Suppressor macrophage treated with lipopolysaccharide for 1 hour (primary cell): ENCODE measurements at regions not wholly inside any gene's neighbourhood (a gene's known extent, or its start where the extent isn't known, plus 50 kb on each side); places are given as distances from the start of the nearest gene placed in this dataset.

Experiments
- DNase-seq, 3 donors: peaks; one replicate each; pipeline ENCODE4 v3.0.0-alpha.2; 2020 to 2022

DNA sequence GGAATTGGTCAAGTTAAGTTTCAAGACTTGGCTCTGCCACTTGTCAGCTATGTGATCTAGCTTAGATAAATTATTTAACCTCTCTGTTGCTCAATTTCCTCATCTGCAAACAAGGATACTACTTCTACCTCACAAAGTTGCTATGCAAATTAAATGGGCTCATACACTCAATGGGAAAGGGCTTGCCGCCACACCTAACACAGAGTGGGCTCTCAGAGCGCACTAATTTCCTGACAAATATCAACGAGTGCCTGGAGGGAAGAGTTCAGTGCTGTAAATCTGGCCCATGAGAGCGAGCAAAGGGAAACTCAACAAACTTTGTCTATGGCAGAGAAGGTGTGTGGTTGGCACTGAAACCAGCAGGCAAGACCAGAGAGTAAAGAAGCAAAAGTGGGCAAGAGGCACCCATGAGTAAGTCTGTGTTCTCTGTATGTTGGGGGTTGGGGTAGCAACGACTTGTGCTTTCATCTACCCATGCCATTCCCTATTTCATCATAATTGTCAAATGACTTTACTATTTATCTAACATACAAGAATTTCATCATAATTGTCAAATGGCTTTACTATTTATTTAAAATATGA is 60.7 kb upstream of the PHF21A start:
- DNase-seq, result no peak

- DNase-seq, result no peak
These were observed 60.1 kb upstream of the PHF21A start for GRCh38 chr11:46181387-46181786.

GRCh38 chr11:46180736-46181135 is 59.5 kb upstream of the PHF21A start:
- DNase-seq, result no peak

- DNase-seq, result no peak
These were observed 57.3 kb upstream of the PHF21A start for GRCh38 chr11:46178513-46178912.

DNA sequence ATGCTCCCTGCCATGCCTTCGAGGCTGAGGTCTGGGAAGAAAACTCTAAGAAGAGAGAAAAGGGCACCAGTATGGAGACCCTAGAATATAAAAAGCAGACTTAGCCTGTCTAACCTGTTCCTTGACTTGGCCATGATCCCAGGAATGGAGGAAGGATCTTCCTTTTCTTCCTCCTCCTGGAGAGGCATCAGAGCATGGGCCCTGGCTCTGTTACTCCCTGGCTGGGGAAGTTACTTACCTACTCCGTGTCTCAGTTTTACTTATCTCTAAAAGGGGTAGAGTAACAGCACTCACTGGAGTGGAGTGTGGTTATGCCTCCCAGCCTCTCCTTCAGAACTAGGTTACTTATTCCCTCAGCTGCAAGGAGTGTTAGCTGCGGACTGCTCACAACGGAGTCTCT is 55.2 kb upstream of the PHF21A start:
- DNase-seq, result no peak

DNA sequence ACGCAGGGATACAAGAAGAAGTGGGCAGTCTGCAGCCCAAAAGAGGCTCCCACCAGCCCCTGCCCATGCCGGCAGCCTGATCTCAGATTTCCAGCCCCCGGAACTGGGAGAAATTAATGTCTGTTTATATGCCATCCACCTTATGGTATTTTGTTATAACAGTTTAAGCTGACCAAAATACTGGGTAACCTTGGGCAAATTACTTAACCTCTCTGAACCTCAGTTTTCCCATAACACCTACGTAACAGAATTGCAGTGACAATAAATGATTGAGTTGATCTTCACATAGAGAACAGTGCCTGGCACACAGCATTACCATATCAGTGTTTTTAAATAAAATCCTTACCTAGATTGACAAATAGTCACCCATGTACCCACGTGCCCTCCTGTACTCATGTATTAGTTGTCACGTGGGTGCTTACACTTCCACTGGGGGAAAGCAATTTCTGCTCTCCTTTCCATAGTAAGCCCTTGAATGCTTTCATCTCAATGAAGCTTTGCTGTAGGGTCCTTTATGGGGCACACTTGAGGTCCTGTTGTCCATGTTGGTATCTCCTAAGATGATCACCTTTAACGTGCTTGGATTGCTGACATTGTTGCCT is 54.2 kb upstream of the PHF21A start:
- no peak for DNase-seq

GRCh38 chr11:46171693-46172092 is 50.4 kb upstream of the PHF21A start:
- peak; percentile 63 to 73 (median 69) for DNase-seq
